Loucy (cell line): ENCODE measurements at regions not wholly inside any gene's neighbourhood (a gene's known extent, or its start where the extent isn't known, plus 50 kb on each side); places are given as distances from the start of the nearest gene placed in this dataset.

Experiments used
- CTCF ChIP-seq: fragments of 200-600 bp; sonication (generic); conservative IDR thresholded peaks from 2 replicates; pipeline ENCODE4 v1.5.1; 2014; ENCODE audit warnings: mild to moderate bottlenecking, antibody characterized with exemption, low read length
- EZH2phosphoT487 ChIP-seq: fragments of 200-600 bp; IDR thresholded peaks from 2 replicates; pipeline ENCODE4 v1.6.1; 2018; ENCODE audit warnings: antibody characterized with exemption, mild to moderate bottlenecking, moderate library complexity, borderline replicate concordance

- TF ChIP-seq EZH2phosphoT487, result no peak
- no peak for TF ChIP-seq CTCF
These were observed 1422.1 kb upstream of the FLRT2 start for GRCh38 chr14:84107835-84108343.
